Testis (tissue), 2 donors: ENCODE measurements at regions not wholly inside any gene's neighbourhood (a gene's known extent, or its start where the extent isn't known, plus 50 kb on each side); places are given as distances from the start of the nearest gene placed in this dataset.

ENCODE experiments used
- CTCF ChIP-seq, 3 experiments: fragments of 450-650 bp in 2 of 3; fragments of 200-600 bp in 1 of 3; sonication (generic) in 1 of 3; IDR thresholded peaks; one replicate each; pipeline ENCODE4 v1.5.1; 2016 to 2019; ENCODE audit warnings: antibody characterized with exemption in 3 of 3, mild to moderate bottlenecking in 2 of 3, moderate library complexity in 1 of 3
- POLR2A ChIP-seq: fragments of 450-650 bp; IDR thresholded peaks from one replicate; pipeline ENCODE4 v1.6.1; 2017; ENCODE audit warnings: antibody characterized with exemption, mild to moderate bottlenecking, moderate library complexity

GRCh38 chr11:109015283-109015682, 350.4 kb downstream of the DDX10 start:
- TF ChIP-seq CTCF (IDR thresholded peaks at IDR 0.05) (no peak), POLR2A (no peak)
